Kasumi-1 (cell line): ENCODE measurements at regions not wholly inside any gene's neighbourhood (a gene's known extent, or its start where the extent isn't known, plus 50 kb on each side); places are given as distances from the start of the nearest gene placed in this dataset.
A peak's percentile ranks its signal among the peaks of the same experiment; 100 is the strongest.

Experiments used
- DNase-seq, 2 experiments: peaks; one replicate each; lab custom pipeline; 2025; lab: John Stamatoyannopoulos, UW

- DNase-seq, result no peak
Observed at GRCh38 chr9:23541976-23542375, 284.1 kb downstream of the ELAVL2 start.

GRCh38 chr9:23542438-23542837, 283.6 kb downstream of the ELAVL2 start:
- no peak for DNase-seq

- DNase-seq, result no peak
Observed at GRCh38 chr9:23542927-23543326, 283.1 kb downstream of the ELAVL2 start.

GRCh38 chr9:23543419-23543818, 282.6 kb downstream of the ELAVL2 start:
- DNase-seq, result no peak

GRCh38 chr9:23545728-23546127, 280.3 kb downstream of the ELAVL2 start:
- no peak for DNase-seq

- no peak for DNase-seq
Observed at GRCh38 chr9:23551311-23551721, 274.7 kb downstream of the ELAVL2 start.

GRCh38 chr9:23551929-23552707, 273.9 kb downstream of the ELAVL2 start:
- DNase-seq, result no peak

- DNase-seq, result no peak
Observed at GRCh38 chr9:23552876-23553601, 273.0 kb downstream of the ELAVL2 start.

GRCh38 chr9:23554686-23555085, 271.4 kb downstream of the ELAVL2 start:
- no peak for DNase-seq

- DNase-seq, result no peak
Observed at GRCh38 chr9:23555851-23556250, 270.2 kb downstream of the ELAVL2 start.

- DNase-seq, result no peak
Observed at GRCh38 chr9:23556459-23556858, 269.6 kb downstream of the ELAVL2 start.

- no peak for DNase-seq
Observed at GRCh38 chr9:23557689-23558088, 268.4 kb downstream of the ELAVL2 start.

GRCh38 chr9:23559522-23559921, 266.5 kb downstream of the ELAVL2 start:
- DNase-seq, result no peak

- no peak for DNase-seq
Observed at GRCh38 chr9:23563517-23563916, 262.5 kb downstream of the ELAVL2 start.

GRCh38 chr9:23567516-23568165, 258.4 kb downstream of the ELAVL2 start:
- no peak for DNase-seq

- DNase-seq, result no peak
Observed at GRCh38 chr9:23571414-23572104, 254.5 kb downstream of the ELAVL2 start.

GRCh38 chr9:23573800-23574199, 252.2 kb downstream of the ELAVL2 start:
- DNase-seq, result no peak

- DNase-seq, result no peak
Observed at GRCh38 chr9:23577611-23578010, 248.4 kb downstream of the ELAVL2 start.

- DNase-seq, result peak; percentile 39 to 61
Observed at GRCh38 chr9:23581931-23582330, 244.1 kb downstream of the ELAVL2 start.

GRCh38 chr9:23582836-23583235, 243.2 kb downstream of the ELAVL2 start:
- DNase-seq, result no peak

GRCh38 chr9:23586906-23587305, 239.1 kb downstream of the ELAVL2 start:
- DNase-seq, result peak; percentile 44 to 63

GRCh38 chr9:23587433-23587832, 238.6 kb downstream of the ELAVL2 start:
- DNase-seq, result peak; percentile 43 to 64
